ENCODE measurements at regions not wholly inside any gene's neighbourhood (a gene's known extent, or its start where the extent isn't known, plus 50 kb on each side); places are given as distances from the start of the nearest gene placed in this dataset.

- TF ChIP-seq CTCF (IDR thresholded peaks at IDR 0.05) = no peak
- TF ChIP-seq POLR2A (IDR thresholded peaks at IDR 0.05) = no peak
These were observed 108.4 kb upstream of the MGAT5 start for GRCh38 chr2:134145519-134145918.
